Suprapubic skin (tissue), 4 donors: ENCODE measurements at regions not wholly inside any gene's neighbourhood (a gene's known extent, or its start where the extent isn't known, plus 50 kb on each side); places are given as distances from the start of the nearest gene placed in this dataset.

Experiments used
- DNase-seq, 2 donors: peaks; one replicate each; pipeline ENCODE4 v3.0.0-alpha.2; 2019; ENCODE audit warnings: low spot score in 2 of 2
- H3K27ac ChIP-seq: fragments of 200-600 bp; sonication (generic); one replicate; pipeline ENCODE4 v1.5.1; 2019
- H3K27me3 ChIP-seq: fragments of 200-600 bp; sonication (generic); one replicate; pipeline ENCODE4 v1.5.1; 2019
- H3K36me3 ChIP-seq: fragments of 200-600 bp; sonication (generic); one replicate; pipeline ENCODE4 v1.5.1; 2019
- H3K4me1 ChIP-seq: fragments of 200-600 bp; sonication (generic); one replicate; pipeline ENCODE4 v1.5.1; 2019
- H3K4me3 ChIP-seq: fragments of 200-600 bp; sonication (generic); one replicate; pipeline ENCODE4 v1.5.1; 2019; ENCODE audit warnings: mild to moderate bottlenecking
- H3K9me3 ChIP-seq: fragments of 200-600 bp; sonication (generic); one replicate; pipeline ENCODE4 v1.5.1; 2019
- EP300 ChIP-seq: sonication (generic); formaldehyde crosslinking; IDR thresholded peaks from one replicate; pipeline ENCODE4 v1.6.1; 2017; ENCODE audit warnings: antibody characterized with exemption
- POLR2A ChIP-seq, 2 donors: fragments of 450-650 bp; IDR thresholded peaks; one replicate each; pipeline ENCODE4 v1.6.1; 2017; ENCODE audit warnings: antibody characterized with exemption in 2 of 2, mild to moderate bottlenecking in 2 of 2, moderate library complexity in 2 of 2
- POLR2AphosphoS5 ChIP-seq, 3 donors: sonication (generic); formaldehyde crosslinking; IDR thresholded peaks; one replicate each; pipeline ENCODE4 v1.6.1; 2017; ENCODE audit warnings: antibody characterized with exemption in 3 of 3
- WGBS: methylation state at CpG from one replicate; pipeline ENCODE4 v1.1.5; 2018; 5-methylcytosine and 5-hydroxymethylcytosine counted together
- TF ChIP-seq, protein P1 (sequence below), 2 donors: fragments of 200-600 bp in 1 of 2; fragments of 450-650 bp in 1 of 2; sonication (generic) in 1 of 2; IDR thresholded peaks; one replicate each; pipeline ENCODE4 v1.5.1; 2016 to 2019; ENCODE audit warnings: antibody characterized with exemption in 2 of 2, mild to moderate bottlenecking in 1 of 2, moderate library complexity in 1 of 2

DNA sequence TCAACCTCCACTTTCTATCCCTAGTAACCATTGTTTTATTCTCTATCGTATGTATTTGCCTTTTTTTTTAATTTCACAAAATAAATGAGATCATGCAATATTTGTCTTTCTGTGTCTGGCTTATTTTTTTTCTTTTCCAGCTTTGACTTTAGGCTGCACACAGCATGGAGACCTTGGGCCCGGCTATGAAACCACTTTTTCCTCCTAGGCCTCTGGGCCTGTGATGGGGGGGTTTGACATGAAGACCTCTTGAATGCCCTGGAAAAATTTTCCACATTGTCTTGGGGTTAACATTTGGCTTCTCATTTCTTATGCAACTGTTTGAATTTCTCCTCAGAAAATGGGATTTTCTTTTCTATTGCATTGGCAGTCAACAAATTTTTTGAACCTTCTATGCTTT, 100.2 kb upstream of the BTG3 start:
- no peak overlapping the region for H3K4me3 ChIP-seq
- no peak for DNase-seq
- no peaks in the 10 kb centered on the region for H3K27me3 ChIP-seq
- H3K27ac ChIP-seq = no peak overlapping the region
- 90% methylated on average over 2 of the region's 2 CpGs for WGBS
- H3K4me1 ChIP-seq = peaks cover 7% of the 10 kb centered on the region
- H3K9me3 ChIP-seq = no peaks in the 10 kb centered on the region
- no peaks in the 10 kb centered on the region for H3K36me3 ChIP-seq
- TF ChIP-seq POLR2AphosphoS5 (IDR thresholded peaks at IDR 0.05) (no peak), EP300 (no peak), POLR2A (IDR thresholded peaks at IDR 0.05) (no peak)
- TF ChIP-seq, protein P1, sequence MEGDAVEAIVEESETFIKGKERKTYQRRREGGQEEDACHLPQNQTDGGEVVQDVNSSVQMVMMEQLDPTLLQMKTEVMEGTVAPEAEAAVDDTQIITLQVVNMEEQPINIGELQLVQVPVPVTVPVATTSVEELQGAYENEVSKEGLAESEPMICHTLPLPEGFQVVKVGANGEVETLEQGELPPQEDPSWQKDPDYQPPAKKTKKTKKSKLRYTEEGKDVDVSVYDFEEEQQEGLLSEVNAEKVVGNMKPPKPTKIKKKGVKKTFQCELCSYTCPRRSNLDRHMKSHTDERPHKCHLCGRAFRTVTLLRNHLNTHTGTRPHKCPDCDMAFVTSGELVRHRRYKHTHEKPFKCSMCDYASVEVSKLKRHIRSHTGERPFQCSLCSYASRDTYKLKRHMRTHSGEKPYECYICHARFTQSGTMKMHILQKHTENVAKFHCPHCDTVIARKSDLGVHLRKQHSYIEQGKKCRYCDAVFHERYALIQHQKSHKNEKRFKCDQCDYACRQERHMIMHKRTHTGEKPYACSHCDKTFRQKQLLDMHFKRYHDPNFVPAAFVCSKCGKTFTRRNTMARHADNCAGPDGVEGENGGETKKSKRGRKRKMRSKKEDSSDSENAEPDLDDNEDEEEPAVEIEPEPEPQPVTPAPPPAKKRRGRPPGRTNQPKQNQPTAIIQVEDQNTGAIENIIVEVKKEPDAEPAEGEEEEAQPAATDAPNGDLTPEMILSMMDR (IDR thresholded peaks at IDR 0.05) = no peak

DNA sequence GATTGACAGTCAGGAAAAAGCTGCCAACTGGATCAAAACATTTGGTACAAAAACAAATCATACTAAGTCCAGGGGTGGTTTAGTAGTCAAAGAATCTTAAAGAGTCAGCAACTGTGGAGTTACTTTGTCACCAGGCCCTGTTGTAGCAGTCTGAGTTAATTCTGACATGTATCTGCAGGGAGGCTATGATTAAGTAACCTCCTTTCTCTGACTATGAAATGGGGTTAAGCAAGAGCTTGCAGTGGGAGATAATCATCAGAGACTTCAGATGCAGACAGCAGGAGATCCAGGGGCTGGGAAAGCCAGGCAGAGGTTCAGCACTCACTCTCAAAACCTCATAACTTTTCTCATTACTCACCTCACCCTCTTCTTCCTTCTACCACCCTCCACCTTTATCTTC, 99.2 kb upstream of the BTG3 start:
- no peak for DNase-seq
- no peaks in the 10 kb centered on the region for H3K27me3 ChIP-seq
- no peaks in the 10 kb centered on the region for H3K36me3 ChIP-seq
- no peak overlapping the region for H3K4me3 ChIP-seq
- TF ChIP-seq POLR2A (IDR thresholded peaks at IDR 0.05) (no peak), POLR2AphosphoS5 (IDR thresholded peaks at IDR 0.05) (no peak), EP300 (no peak)
- TF ChIP-seq, protein P1 (IDR thresholded peaks at IDR 0.05) = no peak
- no peak overlapping the region for H3K27ac ChIP-seq
- peaks cover 7% of the 10 kb centered on the region for H3K4me1 ChIP-seq
- no peaks in the 10 kb centered on the region for H3K9me3 ChIP-seq

- Histone ChIP-seq H3K27me3 (no peaks in the 10 kb centered on the region), H3K4me3 (no peak overlapping the region), H3K4me1 (peaks cover 7% of the 10 kb centered on the region), H3K9me3 (no peaks in the 10 kb centered on the region), H3K27ac (no peak overlapping the region), H3K36me3 (no peaks in the 10 kb centered on the region)
- no peak for DNase-seq
- TF ChIP-seq, protein P1 (IDR thresholded peaks at IDR 0.05) = no peak
- TF ChIP-seq POLR2A (IDR thresholded peaks at IDR 0.05) (no peak), EP300 (no peak), POLR2AphosphoS5 (IDR thresholded peaks at IDR 0.05) (no peak)
Observed at GRCh38 chr21:17709266-17709611, 96.5 kb upstream of the BTG3 start.

DNA sequence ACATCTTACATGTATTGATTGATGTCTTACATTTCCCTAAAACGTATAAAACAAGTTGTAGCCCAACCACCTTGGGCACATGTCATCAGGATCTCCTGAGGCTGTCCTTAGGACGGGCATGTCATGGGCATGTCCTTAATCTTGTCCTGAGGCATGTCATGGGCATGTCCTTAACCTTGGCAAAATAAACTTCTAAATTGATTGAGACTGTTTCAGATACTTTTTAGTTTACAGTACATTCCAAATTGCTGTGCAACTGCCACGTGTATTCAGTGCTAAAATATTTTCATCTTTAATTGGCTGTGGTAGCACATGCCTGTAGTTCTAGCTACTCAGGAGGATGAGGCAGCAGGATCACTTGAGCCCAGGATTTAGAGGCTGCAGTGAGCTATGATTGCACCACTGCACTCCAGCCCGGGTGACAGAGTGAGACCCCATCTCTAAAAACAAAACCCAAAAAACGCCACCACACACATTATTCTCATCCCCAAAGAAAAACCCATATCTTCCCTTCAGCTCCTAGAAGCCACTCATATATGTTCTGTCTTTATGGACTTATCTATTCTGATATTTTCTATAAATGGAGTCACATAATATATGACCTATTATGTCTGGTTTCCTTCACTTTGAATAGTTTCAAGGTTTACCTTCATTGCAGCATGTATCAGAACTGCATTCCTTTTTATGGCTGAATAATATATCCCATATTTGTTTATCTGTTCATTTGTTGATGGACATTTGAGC, 96.0 kb upstream of the BTG3 start:
- 44% methylated on average over 5 of the region's 5 CpGs for WGBS
- no peaks in the 10 kb centered on the region for H3K9me3 ChIP-seq
- no peaks in the 10 kb centered on the region for H3K27me3 ChIP-seq
- no peak for DNase-seq
- TF ChIP-seq, protein P1 (IDR thresholded peaks at IDR 0.05) = no peak
- TF ChIP-seq EP300 (no peak), POLR2AphosphoS5 (IDR thresholded peaks at IDR 0.05) (no peak), POLR2A (IDR thresholded peaks at IDR 0.05) (no peak)
- peaks cover 7% of the 10 kb centered on the region for H3K4me1 ChIP-seq
- H3K4me3 ChIP-seq = no peak overlapping the region
- no peak overlapping the region for H3K27ac ChIP-seq
- H3K36me3 ChIP-seq = no peaks in the 10 kb centered on the region

DNA sequence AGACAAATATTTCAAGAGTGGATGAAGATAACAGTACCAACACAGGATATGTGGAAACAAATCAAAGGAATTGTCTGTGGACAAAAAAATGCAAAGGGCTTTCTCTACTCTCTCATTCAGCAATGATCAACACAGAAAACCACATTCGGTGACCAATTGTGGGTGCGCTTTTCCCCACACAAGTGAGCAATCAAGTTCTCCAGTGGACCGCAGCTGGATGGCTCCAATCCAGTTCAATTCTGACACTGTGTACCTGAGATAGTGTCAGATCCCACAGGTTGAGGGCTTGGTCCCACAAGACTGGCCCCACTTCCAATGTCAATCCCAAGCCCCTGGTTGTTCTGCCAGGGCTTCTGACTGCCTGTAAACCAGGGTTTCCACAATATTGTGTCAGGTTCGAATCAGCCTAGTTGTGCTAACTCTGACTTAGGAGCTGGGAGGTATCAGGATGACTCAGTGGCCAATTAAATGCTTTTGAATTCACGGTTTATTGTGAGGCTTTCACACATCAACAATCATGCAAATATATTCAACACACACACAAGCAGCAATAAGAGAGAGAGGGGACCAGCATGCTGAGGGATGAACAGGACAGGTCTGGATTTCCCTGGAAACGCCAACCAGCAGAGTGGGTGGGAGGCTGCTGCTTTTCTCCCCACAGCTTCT, 87.0 kb upstream of the BTG3 start:
- no peaks in the 10 kb centered on the region for H3K36me3 ChIP-seq
- H3K4me1 ChIP-seq = no peaks in the 10 kb centered on the region
- 74% methylated on average over 6 of the region's 6 CpGs for WGBS
- no peaks in the 10 kb centered on the region for H3K27me3 ChIP-seq
- TF ChIP-seq, protein P1 (IDR thresholded peaks at IDR 0.05) = no peak
- TF ChIP-seq EP300 (no peak), POLR2AphosphoS5 (IDR thresholded peaks at IDR 0.05) (no peak), POLR2A (IDR thresholded peaks at IDR 0.05) (no peak)
- H3K27ac ChIP-seq = no peak overlapping the region
- H3K9me3 ChIP-seq = no peaks in the 10 kb centered on the region
- no peak overlapping the region for H3K4me3 ChIP-seq
- no peak for DNase-seq
